ENCODE measurements at regions not wholly inside any gene's neighbourhood (a gene's known extent, or its start where the extent isn't known, plus 50 kb on each side); places are given as distances from the start of the nearest gene placed in this dataset.

DNA sequence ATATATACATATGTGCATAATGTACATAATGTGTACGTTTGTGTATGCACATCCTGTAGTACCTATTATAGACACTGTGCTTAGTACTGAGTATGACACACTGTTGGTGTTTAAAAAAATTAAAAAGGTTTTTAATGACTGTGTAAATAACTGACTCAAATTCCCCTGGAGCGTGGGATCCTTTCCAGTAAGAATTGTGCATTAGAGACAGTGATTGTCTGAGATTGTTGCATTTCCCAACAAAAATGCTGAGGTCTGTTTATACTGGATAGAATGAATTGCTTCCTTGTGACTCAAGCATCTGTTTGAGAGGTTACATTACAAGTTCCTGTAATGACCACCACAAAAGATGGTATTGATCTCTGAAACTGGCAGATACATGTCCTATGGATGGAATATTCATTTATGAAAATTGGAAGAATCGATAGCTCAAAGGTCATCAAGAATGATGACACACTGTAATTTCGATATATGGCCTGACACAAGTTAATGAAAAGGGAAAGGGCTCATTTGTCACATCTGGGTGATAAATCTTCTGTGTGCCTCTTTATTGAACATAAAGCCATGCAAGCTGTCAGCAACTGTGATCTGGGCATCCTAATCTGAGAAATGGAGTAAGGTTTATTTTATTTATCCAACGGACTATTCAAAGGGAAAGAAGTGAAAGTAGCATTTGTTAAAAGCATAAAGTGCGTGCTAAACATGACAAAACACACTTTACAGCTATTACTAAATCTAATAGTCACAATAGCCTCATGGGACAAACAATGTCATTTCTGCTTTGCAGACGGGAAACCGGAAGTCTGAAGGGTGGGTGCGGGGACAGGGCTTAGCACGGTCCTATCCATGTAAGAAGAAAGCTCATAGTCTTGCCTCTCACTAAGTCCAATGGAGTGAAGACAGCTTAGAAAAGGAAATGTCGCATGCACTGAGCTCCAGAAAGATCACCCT, 228.8 kb downstream of the CDH11 start:
- Histone ChIP-seq H3K36me3 (replicated peaks; ENCODE audit: insufficient read depth, low read depth) (no peaks in the 10 kb centered on the region), H4K20me1 (ENCODE audit: insufficient read depth, poor library complexity, severe bottlenecking) (no peaks in the 10 kb centered on the region), H3K27me3 (no peaks in the 10 kb centered on the region), H3K4me3 (no peak overlapping the region), H3K4me1 (ENCODE audit: insufficient read depth) (peaks cover 3% of the 10 kb centered on the region), H3K9me3 (ENCODE audit: low read depth) (no peaks in the 10 kb centered on the region), H3K27ac (peak overlapping the region; percentile 50), H3K9me2 (replicated peaks; ENCODE audit: insufficient read depth) (no peaks in the 10 kb centered on the region), H3K79me2 (no peaks in the 10 kb centered on the region), H3K4me2 (peak overlapping the region; percentile 9), H2AFZ (no peak overlapping the region)
- TF ChIP-seq EZH2 (IDR thresholded peaks at IDR 0.05; ENCODE audit: borderline replicate concordance) (no peak), EZH2phosphoT487 (IDR thresholded peaks at IDR 0.05; ENCODE audit: low read depth, severe bottlenecking, unreplicated experiment) (no peak)
- TF ChIP-seq, protein P1, sequence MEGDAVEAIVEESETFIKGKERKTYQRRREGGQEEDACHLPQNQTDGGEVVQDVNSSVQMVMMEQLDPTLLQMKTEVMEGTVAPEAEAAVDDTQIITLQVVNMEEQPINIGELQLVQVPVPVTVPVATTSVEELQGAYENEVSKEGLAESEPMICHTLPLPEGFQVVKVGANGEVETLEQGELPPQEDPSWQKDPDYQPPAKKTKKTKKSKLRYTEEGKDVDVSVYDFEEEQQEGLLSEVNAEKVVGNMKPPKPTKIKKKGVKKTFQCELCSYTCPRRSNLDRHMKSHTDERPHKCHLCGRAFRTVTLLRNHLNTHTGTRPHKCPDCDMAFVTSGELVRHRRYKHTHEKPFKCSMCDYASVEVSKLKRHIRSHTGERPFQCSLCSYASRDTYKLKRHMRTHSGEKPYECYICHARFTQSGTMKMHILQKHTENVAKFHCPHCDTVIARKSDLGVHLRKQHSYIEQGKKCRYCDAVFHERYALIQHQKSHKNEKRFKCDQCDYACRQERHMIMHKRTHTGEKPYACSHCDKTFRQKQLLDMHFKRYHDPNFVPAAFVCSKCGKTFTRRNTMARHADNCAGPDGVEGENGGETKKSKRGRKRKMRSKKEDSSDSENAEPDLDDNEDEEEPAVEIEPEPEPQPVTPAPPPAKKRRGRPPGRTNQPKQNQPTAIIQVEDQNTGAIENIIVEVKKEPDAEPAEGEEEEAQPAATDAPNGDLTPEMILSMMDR (IDR thresholded peaks at IDR 0.05; ENCODE audit: poor library complexity) = no peak
- peak; percentile 13 for DNase-seq (ENCODE audit: low spot score)
- WGBS (ENCODE audit: low lambda C conversion rate, missing lambda C conversion rate) = 74% methylated on average over 11 of the region's 11 CpGs

DNA sequence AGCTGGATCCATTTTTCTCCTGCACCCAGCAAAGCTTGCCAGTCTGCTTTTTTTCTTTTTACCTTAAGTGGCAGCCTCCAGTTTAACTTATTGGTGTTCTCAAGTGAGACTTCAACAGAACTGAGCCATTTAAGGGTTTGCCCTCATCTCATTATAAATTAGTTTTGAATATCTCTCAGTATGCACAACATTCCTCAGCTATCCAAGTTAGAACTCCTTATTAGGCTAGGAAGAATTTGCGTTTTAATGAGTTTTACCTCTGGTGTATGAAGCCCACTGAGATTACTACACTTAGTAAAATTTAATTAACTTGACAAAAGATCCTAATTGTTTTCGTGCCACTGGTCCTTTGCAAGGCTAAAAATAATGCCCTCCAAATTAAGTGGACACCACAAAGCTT, 232.4 kb downstream of the CDH11 start:
- Histone ChIP-seq H3K36me3 (replicated peaks; ENCODE audit: insufficient read depth, low read depth) (no peaks in the 10 kb centered on the region), H4K20me1 (ENCODE audit: insufficient read depth, poor library complexity, severe bottlenecking) (no peaks in the 10 kb centered on the region), H3K9me3 (ENCODE audit: low read depth) (no peaks in the 10 kb centered on the region), H3K27ac (no peak overlapping the region), H3K9me2 (replicated peaks; ENCODE audit: insufficient read depth) (no peaks in the 10 kb centered on the region), H3K79me2 (no peaks in the 10 kb centered on the region), H2AFZ (no peak overlapping the region), H3K27me3 (no peaks in the 10 kb centered on the region), H3K4me1 (ENCODE audit: insufficient read depth) (peaks cover 3% of the 10 kb centered on the region), H3K4me3 (no peak overlapping the region), H3K4me2 (no peak overlapping the region)
- DNase-seq (ENCODE audit: low spot score) = no peak
- 84% methylated on average over 2 of the region's 2 CpGs for WGBS (ENCODE audit: low lambda C conversion rate, missing lambda C conversion rate)
- TF ChIP-seq EZH2phosphoT487 (IDR thresholded peaks at IDR 0.05; ENCODE audit: low read depth, severe bottlenecking, unreplicated experiment) = no peak
- no peak for TF ChIP-seq EZH2 (IDR thresholded peaks at IDR 0.05; ENCODE audit: borderline replicate concordance)
- TF ChIP-seq, protein P1 (IDR thresholded peaks at IDR 0.05; ENCODE audit: poor library complexity) = no peak

DNA sequence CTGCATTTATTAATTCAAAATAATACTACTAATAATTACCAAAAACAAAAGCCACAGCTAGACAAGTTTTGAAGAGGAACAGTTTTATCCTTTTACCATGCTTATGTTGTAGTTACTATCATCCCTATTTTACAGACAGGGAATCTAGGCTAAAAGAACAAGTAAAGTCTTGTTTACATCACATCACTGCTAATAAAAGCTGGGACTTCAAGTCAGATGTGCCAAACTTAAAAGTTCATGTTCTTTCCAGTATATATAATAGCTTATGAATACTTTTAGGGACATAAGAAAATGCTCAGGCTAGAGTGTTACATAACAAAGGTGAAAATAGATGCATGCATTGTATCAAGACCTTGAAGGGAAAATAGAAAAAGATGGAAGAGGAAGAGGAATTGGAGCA, 234.2 kb downstream of the CDH11 start:
- H3K27ac ChIP-seq = no peak overlapping the region
- H2AFZ ChIP-seq = no peak overlapping the region
- no peak for DNase-seq (ENCODE audit: low spot score)
- no peak for TF ChIP-seq EZH2 (IDR thresholded peaks at IDR 0.05; ENCODE audit: borderline replicate concordance)
- TF ChIP-seq, protein P1 (IDR thresholded peaks at IDR 0.05; ENCODE audit: poor library complexity) = no peak
- TF ChIP-seq EZH2phosphoT487 (IDR thresholded peaks at IDR 0.05; ENCODE audit: low read depth, severe bottlenecking, unreplicated experiment) = no peak
- no peaks in the 10 kb centered on the region for H3K27me3 ChIP-seq
- no peaks in the 10 kb centered on the region for H3K79me2 ChIP-seq
- no peak overlapping the region for H3K4me2 ChIP-seq
- no peaks in the 10 kb centered on the region for H4K20me1 ChIP-seq (ENCODE audit: insufficient read depth, poor library complexity, severe bottlenecking)
- no peaks in the 10 kb centered on the region for H3K9me3 ChIP-seq (ENCODE audit: low read depth)
- no peak overlapping the region for H3K4me3 ChIP-seq
- H3K36me3 ChIP-seq (replicated peaks; ENCODE audit: insufficient read depth, low read depth) = no peaks in the 10 kb centered on the region
- H3K9me2 ChIP-seq (replicated peaks; ENCODE audit: insufficient read depth) = no peaks in the 10 kb centered on the region
- no peaks in the 10 kb centered on the region for H3K4me1 ChIP-seq (ENCODE audit: insufficient read depth)
